ENCODE measurements at regions not wholly inside any gene's neighbourhood (a gene's known extent, or its start where the extent isn't known, plus 50 kb on each side); places are given as distances from the start of the nearest gene placed in this dataset.

GRCh38 chr1:219783605-219784235, 144.6 kb downstream of the SLC30A10 start:
- TF ChIP-seq CTCF (IDR thresholded peaks at IDR 0.05; ENCODE audit: insufficient read depth, low read depth, low read length) = no peak
- no peak overlapping the region for H3K4me3 ChIP-seq (ENCODE audit: low read depth, low read length)
- DNase-seq (ENCODE audit: low read depth) = no peak

- no peak for TF ChIP-seq CTCF (IDR thresholded peaks at IDR 0.05; ENCODE audit: insufficient read depth, low read depth, low read length)
- no peak overlapping the region for H3K4me3 ChIP-seq (ENCODE audit: low read depth, low read length)
- DNase-seq (ENCODE audit: low read depth) = no peak
Observed at GRCh38 chr1:219782929-219783328, 145.4 kb downstream of the SLC30A10 start.

- no peak overlapping the region for H3K4me3 ChIP-seq (ENCODE audit: low read depth, low read length)
- DNase-seq (ENCODE audit: low read depth) = no peak
- no peak for TF ChIP-seq CTCF (IDR thresholded peaks at IDR 0.05; ENCODE audit: insufficient read depth, low read depth, low read length)
Observed at GRCh38 chr1:219782311-219782710, 146.0 kb downstream of the SLC30A10 start.

- no peak for TF ChIP-seq CTCF (IDR thresholded peaks at IDR 0.05; ENCODE audit: insufficient read depth, low read depth, low read length)
- H3K4me3 ChIP-seq (ENCODE audit: low read depth, low read length) = no peak overlapping the region
Observed at GRCh38 chr1:219781491-219781890, 146.9 kb downstream of the SLC30A10 start.

GRCh38 chr1:219778793-219779369, 149.5 kb downstream of the SLC30A10 start:
- H3K4me3 ChIP-seq (ENCODE audit: low read depth, low read length) = no peak overlapping the region
- no peak for DNase-seq (ENCODE audit: low read depth)
- TF ChIP-seq CTCF (IDR thresholded peaks at IDR 0.05; ENCODE audit: insufficient read depth, low read depth, low read length) = no peak

More at GRCh38 chr1:219781491-219781890, 146.9 kb downstream of the SLC30A10 start:
- DNase-seq (ENCODE audit: low read depth) = no peak

- TF ChIP-seq CTCF (IDR thresholded peaks at IDR 0.05; ENCODE audit: insufficient read depth, low read depth, low read length) = no peak
- no peak for DNase-seq (ENCODE audit: low read depth)
- H3K4me3 ChIP-seq (ENCODE audit: low read depth, low read length) = no peak overlapping the region
Observed at GRCh38 chr1:219778110-219778509, 150.2 kb downstream of the SLC30A10 start.

- no peak overlapping the region for H3K4me3 ChIP-seq (ENCODE audit: low read depth, low read length)
- TF ChIP-seq CTCF (IDR thresholded peaks at IDR 0.05; ENCODE audit: insufficient read depth, low read depth, low read length) = no peak
- DNase-seq (ENCODE audit: low read depth) = no peak
Observed at GRCh38 chr1:219774386-219774785, 154.0 kb downstream of the SLC30A10 start.

Data from fibroblast of villous mesenchyme (primary cell).